HepG2 (cell line): ENCODE measurements at regions not wholly inside any gene's neighbourhood (a gene's known extent, or its start where the extent isn't known, plus 50 kb on each side); places are given as distances from the start of the nearest gene placed in this dataset.

Experiments used
- CEBPG ChIP-seq: IDR thresholded peaks from 2 replicates; pipeline ENCODE4 v1.6.1; 2016
- E2F2 ChIP-seq: sonication (generic); formaldehyde crosslinking; IDR thresholded peaks from 2 replicates; pipeline ENCODE4 v1.4.0; 2020; ENCODE audit warnings: missing genetic modification reagents, borderline replicate concordance
- IKZF1 ChIP-seq: fragments of 450-650 bp; IDR thresholded peaks from 2 replicates; pipeline ENCODE4 v1.7.1; 2016
- PITX1 ChIP-seq: sonication (generic); formaldehyde crosslinking; IDR thresholded peaks from 2 replicates; pipeline ENCODE4 v1.5.1; 2020; ENCODE audit warnings: mild to moderate bottlenecking, missing genetic modification reagents
- STAT5B ChIP-seq: sonication (generic); formaldehyde crosslinking; IDR thresholded peaks from 2 replicates; pipeline ENCODE4 v1.4.0; 2020; ENCODE audit warnings: missing genetic modification reagents
- ZBTB37 ChIP-seq: sonication (generic); formaldehyde crosslinking; IDR thresholded peaks from 2 replicates; pipeline ENCODE4 v1.4.0; 2020; ENCODE audit warnings: mild to moderate bottlenecking, missing genetic modification reagents
- ZNF570 ChIP-seq: sonication (generic); formaldehyde crosslinking; IDR thresholded peaks from 2 replicates; pipeline ENCODE4 v1.4.0; 2020; ENCODE audit warnings: mild to moderate bottlenecking, missing genetic modification reagents, borderline replicate concordance
- ZNF704 ChIP-seq: sonication (generic); formaldehyde crosslinking; IDR thresholded peaks from 2 replicates; pipeline ENCODE4 v1.8.1; 2023; ENCODE audit warnings: mild to moderate bottlenecking, inconsistent platforms, moderate library complexity, missing genetic modification reagents, borderline replicate concordance
- ZNF772 ChIP-seq: sonication (generic); formaldehyde crosslinking; IDR thresholded peaks from 2 replicates; pipeline ENCODE4 v1.5.0; 2020; ENCODE audit warnings: mild to moderate bottlenecking, missing genetic modification reagents
- TF ChIP-seq, protein P1 (sequence below): sonication (generic); formaldehyde crosslinking; IDR thresholded peaks from 2 replicates; pipeline ENCODE4 v1.4.0; 2020; ENCODE audit warnings: mild to moderate bottlenecking, missing genetic modification reagents
- TF ChIP-seq, protein P2 (sequence below): sonication (generic); formaldehyde crosslinking; IDR thresholded peaks from 2 replicates; pipeline ENCODE4 v1.8.0; 2022; ENCODE audit warnings: missing genetic modification reagents, mild to moderate bottlenecking, borderline replicate concordance
- TF ChIP-seq, protein P3 (sequence below): sonication (generic); formaldehyde crosslinking; IDR thresholded peaks from 2 replicates; pipeline ENCODE4 v1.4.0; 2020; ENCODE audit warnings: mild to moderate bottlenecking, missing genetic modification reagents

GRCh38 chr7:138352570-138353461 lies 107.2 kb upstream of the TRIM24 start (continued):
- TF ChIP-seq, protein P1, sequence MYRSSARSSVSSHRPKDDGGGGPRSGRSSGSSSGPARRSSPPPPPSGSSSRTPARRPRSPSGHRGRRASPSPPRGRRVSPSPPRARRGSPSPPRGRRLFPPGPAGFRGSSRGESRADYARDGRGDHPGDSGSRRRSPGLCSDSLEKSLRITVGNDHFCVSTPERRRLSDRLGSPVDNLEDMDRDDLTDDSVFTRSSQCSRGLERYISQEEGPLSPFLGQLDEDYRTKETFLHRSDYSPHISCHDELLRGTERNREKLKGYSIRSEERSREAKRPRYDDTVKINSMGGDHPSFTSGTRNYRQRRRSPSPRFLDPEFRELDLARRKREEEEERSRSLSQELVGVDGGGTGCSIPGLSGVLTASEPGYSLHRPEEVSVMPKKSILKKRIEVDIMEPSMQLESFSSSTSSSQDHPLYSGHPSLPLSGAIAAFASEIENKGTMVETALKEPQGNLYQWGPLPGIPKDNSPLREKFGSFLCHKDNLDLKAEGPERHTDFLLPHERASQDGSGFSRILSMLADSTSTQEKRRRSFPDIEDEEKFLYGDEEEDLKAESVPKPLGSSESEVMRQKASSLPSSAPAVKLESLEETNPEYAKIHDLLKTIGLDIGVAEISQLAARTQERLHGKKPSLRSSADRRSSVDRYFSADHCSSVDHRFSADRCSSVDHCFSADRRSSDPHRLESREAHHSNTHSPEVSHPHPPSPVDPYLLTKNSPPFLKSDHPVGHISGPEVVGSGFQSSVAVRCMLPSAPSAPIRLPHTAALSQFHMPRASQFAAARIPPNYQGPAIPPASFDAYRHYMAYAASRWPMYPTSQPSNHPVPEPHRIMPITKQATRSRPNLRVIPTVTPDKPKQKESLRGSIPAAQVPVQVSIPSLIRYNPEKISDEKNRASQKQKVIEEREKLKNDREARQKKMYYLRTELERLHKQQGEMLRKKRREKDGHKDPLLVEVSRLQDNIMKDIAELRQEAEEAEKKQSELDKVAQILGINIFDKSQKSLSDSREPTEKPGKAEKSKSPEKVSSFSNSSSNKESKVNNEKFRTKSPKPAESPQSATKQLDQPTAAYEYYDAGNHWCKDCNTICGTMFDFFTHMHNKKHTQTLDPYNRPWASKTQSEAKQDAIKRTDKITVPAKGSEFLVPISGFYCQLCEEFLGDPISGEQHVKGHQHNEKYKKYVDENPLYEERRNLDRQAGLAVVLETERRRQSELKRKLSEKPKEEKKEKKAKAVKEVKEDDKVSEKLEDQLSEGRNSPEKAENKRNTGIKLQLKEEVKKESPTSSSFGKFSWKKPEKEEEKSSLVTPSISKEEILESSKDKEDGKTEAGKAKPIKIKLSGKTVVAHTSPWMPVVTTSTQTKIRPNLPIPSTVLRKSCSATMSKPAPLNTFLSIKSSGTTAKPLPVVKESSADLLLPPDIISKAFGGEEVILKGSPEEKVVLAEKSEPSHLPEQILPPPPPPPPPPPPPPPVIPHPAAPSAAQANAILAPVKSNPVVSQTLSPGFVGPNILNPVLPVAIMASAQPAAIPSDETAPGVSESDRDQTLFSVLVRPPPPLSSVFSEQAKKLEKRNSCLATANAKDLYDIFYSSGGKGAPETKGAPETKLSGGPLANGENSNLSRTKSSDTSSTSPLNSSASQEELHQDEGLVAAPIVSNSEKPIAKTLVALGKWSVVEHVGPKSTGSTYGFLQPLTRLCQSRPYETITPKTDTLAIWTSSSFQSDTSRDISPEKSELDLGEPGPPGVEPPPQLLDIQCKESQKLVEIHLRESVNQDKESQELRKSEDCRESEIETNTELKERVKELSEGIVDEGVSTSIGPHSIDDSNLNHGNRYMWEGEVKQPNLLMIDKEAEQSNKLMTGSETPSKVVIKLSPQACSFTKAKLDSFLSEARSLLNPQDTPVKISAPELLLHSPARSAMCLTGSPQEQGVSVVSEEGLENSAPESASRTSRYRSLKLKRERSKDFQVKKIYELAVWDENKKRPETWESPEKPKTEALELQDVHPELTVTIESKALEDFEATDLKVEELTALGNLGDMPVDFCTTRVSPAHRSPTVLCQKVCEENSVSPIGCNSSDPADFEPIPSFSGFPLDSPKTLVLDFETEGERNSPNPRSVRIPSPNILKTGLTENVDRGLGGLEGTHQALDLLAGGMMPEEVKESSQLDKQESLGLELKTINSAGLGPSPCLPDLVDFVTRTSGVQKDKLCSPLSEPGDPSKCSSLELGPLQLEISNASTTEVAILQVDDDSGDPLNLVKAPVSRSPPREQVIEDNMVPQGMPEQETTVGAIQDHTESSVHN (CRISPR knock-in tag): no peak
- TF ChIP-seq, protein P2, sequence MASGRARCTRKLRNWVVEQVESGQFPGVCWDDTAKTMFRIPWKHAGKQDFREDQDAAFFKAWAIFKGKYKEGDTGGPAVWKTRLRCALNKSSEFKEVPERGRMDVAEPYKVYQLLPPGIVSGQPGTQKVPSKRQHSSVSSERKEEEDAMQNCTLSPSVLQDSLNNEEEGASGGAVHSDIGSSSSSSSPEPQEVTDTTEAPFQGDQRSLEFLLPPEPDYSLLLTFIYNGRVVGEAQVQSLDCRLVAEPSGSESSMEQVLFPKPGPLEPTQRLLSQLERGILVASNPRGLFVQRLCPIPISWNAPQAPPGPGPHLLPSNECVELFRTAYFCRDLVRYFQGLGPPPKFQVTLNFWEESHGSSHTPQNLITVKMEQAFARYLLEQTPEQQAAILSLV (CRISPR knock-in tag): no peak
- TF ChIP-seq ZNF704 (no peak; the same call in 1 of the 2 replicates), ZNF772 (CRISPR knock-in tag) (peak; percentile 57; the same call in 1 of the 2 replicates), IKZF1 (no peak), E2F2 (0 out of 2 replicates have a peak, but pooled peaks have one; percentile 55), STAT5B (CRISPR knock-in tag) (no peak), ZBTB37 (CRISPR knock-in tag) (no peak), PITX1 (CRISPR knock-in tag) (peak; percentile 80; the same call in 1 of the 2 replicates), CEBPG (CRISPR knock-in tag) (peak; percentile 97), ZNF570 (CRISPR knock-in tag) (no peak)
- TF ChIP-seq, protein P3, sequence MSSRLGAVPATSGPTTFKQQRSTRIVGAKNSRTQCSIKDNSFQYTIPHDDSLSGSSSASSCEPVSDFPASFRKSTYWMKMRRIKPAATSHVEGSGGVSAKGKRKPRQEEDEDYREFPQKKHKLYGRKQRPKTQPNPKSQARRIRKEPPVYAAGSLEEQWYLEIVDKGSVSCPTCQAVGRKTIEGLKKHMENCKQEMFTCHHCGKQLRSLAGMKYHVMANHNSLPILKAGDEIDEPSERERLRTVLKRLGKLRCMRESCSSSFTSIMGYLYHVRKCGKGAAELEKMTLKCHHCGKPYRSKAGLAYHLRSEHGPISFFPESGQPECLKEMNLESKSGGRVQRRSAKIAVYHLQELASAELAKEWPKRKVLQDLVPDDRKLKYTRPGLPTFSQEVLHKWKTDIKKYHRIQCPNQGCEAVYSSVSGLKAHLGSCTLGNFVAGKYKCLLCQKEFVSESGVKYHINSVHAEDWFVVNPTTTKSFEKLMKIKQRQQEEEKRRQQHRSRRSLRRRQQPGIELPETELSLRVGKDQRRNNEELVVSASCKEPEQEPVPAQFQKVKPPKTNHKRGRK (CRISPR knock-in tag): no peak
